HEK293T (cell line): ENCODE measurements at regions not wholly inside any gene's neighbourhood (a gene's known extent, or its start where the extent isn't known, plus 50 kb on each side); places are given as distances from the start of the nearest gene placed in this dataset.

Source experiments
- CTCF ChIA-PET: fragments of 350-600 bp; formaldehyde crosslinking; extraction: SDS; loops from one replicate; lab custom pipeline; 2021; ENCODE audit warnings: antibody characterized with exemption, inconsistent platforms; lab: Yijun Ruan, JAX
- POLR2A ChIA-PET: fragments of 350-600 bp; formaldehyde crosslinking; extraction: SDS; loops from one replicate; lab custom pipeline; 2020; ENCODE audit warnings: antibody characterized with exemption, inconsistent platforms; lab: Yijun Ruan, JAX
- DNase-seq: peaks from one replicate; pipeline ENCODE4 v3.0.0; 2012; ENCODE audit warnings: mixed read lengths; ENCODE audit errors: extremely low spot score
- ARNT ChIP-seq: fragments of 450-650 bp; IDR thresholded peaks from 2 replicates; pipeline ENCODE4 v1.6.1; 2017; ENCODE audit warnings: mild to moderate bottlenecking
- BHLHE40 ChIP-seq: fragments of 450-650 bp; IDR thresholded peaks from 2 replicates; pipeline ENCODE4 v1.6.1; 2016; ENCODE audit warnings: mild to moderate bottlenecking, moderate library complexity, borderline replicate concordance
- CTBP1 ChIP-seq: fragments of 450-650 bp; IDR thresholded peaks from 2 replicates; pipeline ENCODE4 v1.6.1; 2016; ENCODE audit warnings: borderline replicate concordance
- ELF4 ChIP-seq: fragments of 450-650 bp; IDR thresholded peaks from 2 replicates; pipeline ENCODE4 v1.6.1; 2017; ENCODE audit warnings: antibody characterized with exemption
- FOXA1 ChIP-seq: fragments of 450-650 bp; IDR thresholded peaks from 2 replicates; pipeline ENCODE4 v1.6.1; 2016; ENCODE audit warnings: mild to moderate bottlenecking
- FOXK2 ChIP-seq: fragments of 450-650 bp; IDR thresholded peaks from 2 replicates; pipeline ENCODE4 v1.6.1; 2016; ENCODE audit warnings: mild to moderate bottlenecking
- FOXM1 ChIP-seq: fragments of 450-650 bp; IDR thresholded peaks from 2 replicates; pipeline ENCODE4 v1.6.1; 2017; ENCODE audit warnings: mild to moderate bottlenecking, borderline replicate concordance
- HDGF ChIP-seq: fragments of 450-650 bp; IDR thresholded peaks from 2 replicates; pipeline ENCODE4 v1.6.1; 2017; ENCODE audit warnings: antibody characterized with exemption, borderline replicate concordance
- L3MBTL2 ChIP-seq: fragments of 450-650 bp; conservative IDR thresholded peaks from 2 replicates; pipeline ENCODE4 v1.6.1; 2016; ENCODE audit warnings: mild to moderate bottlenecking
- LEF1 ChIP-seq: fragments of 450-650 bp; IDR thresholded peaks from 2 replicates; pipeline ENCODE4 v1.6.1; 2017; ENCODE audit warnings: mild to moderate bottlenecking, borderline replicate concordance
- NFRKB ChIP-seq: fragments of 450-650 bp; IDR thresholded peaks from 2 replicates; pipeline ENCODE4 v1.6.1; 2016; ENCODE audit warnings: mild to moderate bottlenecking, moderate library complexity
- SP1 ChIP-seq: fragments of 450-650 bp; IDR thresholded peaks from 2 replicates; pipeline ENCODE4 v1.6.1; 2017
- SUZ12 ChIP-seq: fragments of 450-650 bp; IDR thresholded peaks from 2 replicates; pipeline ENCODE4 v1.6.1; 2016; ENCODE audit warnings: mild to moderate bottlenecking
- TARDBP ChIP-seq: fragments of 450-650 bp; IDR thresholded peaks from 2 replicates; pipeline ENCODE4 v1.6.1; 2016
- ZNF384 ChIP-seq: fragments of 450-650 bp; IDR thresholded peaks from 2 replicates; pipeline ENCODE4 v1.6.1; 2016
- TF ChIP-seq, protein P1 (sequence below): fragments of 450-650 bp; IDR thresholded peaks from 2 replicates; pipeline ENCODE4 v1.6.1; 2016

DNA sequence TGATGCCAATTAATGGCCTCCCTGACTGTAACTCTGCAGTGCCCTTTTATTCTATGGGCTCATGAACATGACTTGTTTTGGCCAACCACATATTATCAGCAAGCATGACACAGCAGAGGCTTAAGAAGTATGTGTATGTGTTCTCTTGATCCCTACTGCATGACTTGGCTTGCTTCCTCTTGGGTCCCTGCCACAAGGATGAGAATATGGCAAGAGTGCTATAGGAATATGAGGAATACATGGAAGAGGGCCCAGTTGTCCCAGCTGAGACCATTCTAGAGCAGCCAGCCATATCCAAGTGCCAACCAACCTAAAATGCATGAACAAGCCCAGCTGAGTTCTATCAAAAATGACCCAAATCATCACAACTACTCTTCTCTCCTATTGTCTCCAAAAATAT lies 576.7 kb upstream of the PCDH9 start:
- TF ChIP-seq, protein P1, sequence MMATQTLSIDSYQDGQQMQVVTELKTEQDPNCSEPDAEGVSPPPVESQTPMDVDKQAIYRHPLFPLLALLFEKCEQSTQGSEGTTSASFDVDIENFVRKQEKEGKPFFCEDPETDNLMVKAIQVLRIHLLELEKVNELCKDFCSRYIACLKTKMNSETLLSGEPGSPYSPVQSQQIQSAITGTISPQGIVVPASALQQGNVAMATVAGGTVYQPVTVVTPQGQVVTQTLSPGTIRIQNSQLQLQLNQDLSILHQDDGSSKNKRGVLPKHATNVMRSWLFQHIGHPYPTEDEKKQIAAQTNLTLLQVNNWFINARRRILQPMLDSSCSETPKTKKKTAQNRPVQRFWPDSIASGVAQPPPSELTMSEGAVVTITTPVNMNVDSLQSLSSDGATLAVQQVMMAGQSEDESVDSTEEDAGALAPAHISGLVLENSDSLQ, result no peak
- no peak for TF ChIP-seq CTBP1
- TF ChIP-seq FOXK2, result no peak
- no peak for TF ChIP-seq ZNF384
- TF ChIP-seq FOXA1, result no peak
- no peak for TF ChIP-seq BHLHE40
- TF ChIP-seq FOXM1, result no peak
- ChIA-PET CTCF (no interaction called here), POLR2A (no interaction called here)
- no peak for DNase-seq

- CTCF ChIA-PET, result interaction anchor here (1.5 kb wide), 1 partner anchor 15 kb away, joined by 6 read pairs; no protein-coding TSS in a partner anchor
- POLR2A ChIA-PET, result no interaction called here
- DNase-seq, result no peak
- TF ChIP-seq, protein P1, result peak; percentile 71
- no peak for TF ChIP-seq SP1
These were observed 573.0 kb upstream of the PCDH9 start for GRCh38 chr13:67803118-67803517.

- no peak for DNase-seq
- CTCF ChIA-PET, result no interaction called here
- TF ChIP-seq, protein P1, result no peak
- TF ChIP-seq NFRKB, result no peak
- no peak for TF ChIP-seq CTBP1
- TF ChIP-seq HDGF, result no peak
- no peak for TF ChIP-seq FOXM1
- TF ChIP-seq SUZ12, result no peak
- no peak for TF ChIP-seq BHLHE40
- TF ChIP-seq ARNT, result no peak
- TF ChIP-seq L3MBTL2, result no peak
- TF ChIP-seq TARDBP, result no peak
- no peak; the same call in 1 of the 2 replicates for TF ChIP-seq FOXA1
- no peak for TF ChIP-seq ZNF384
- no peak for TF ChIP-seq SP1
- TF ChIP-seq FOXK2, result no peak
- TF ChIP-seq LEF1, result no peak
- no peak for TF ChIP-seq ELF4
- POLR2A ChIA-PET, result no interaction called here
These were observed 562.1 kb upstream of the PCDH9 start for GRCh38 chr13:67792151-67792676.

GRCh38 chr13:67791047-67791446 lies 560.9 kb upstream of the PCDH9 start:
- TF ChIP-seq NFRKB (no peak), ZNF384 (no peak)
- no peak for DNase-seq
- ChIA-PET POLR2A (no interaction called here), CTCF (no interaction called here)

DNA sequence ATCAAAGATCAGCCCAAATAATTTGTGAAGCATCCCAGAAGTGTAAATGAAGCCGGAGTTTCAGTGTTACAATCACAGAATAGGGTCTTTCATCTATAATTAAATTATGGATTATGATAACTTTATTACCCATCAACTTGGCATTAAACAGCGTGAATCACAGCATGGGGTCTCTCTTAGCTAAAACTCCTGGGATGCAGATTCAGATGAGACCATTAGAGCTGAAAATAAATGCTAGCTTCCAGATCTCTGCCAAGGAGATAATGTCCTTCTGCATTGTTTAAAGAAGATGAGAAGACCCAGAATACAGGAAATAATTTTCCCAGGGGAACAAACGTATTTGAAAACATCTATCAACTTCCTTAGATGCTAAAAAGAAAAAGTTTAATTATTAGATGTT lies 546.0 kb upstream of the PCDH9 start:
- TF ChIP-seq LEF1 (no peak), FOXK2 (no peak), TARDBP (no peak), BHLHE40 (no peak), ELF4 (no peak), FOXA1 (no peak), SUZ12 (no peak), ARNT (no peak), ZNF384 (no peak), HDGF (no peak), FOXM1 (no peak; the same call in 1 of the 2 replicates)
- TF ChIP-seq, protein P1, result no peak
- ChIA-PET CTCF (no interaction called here), POLR2A (no interaction called here)
- no peak for DNase-seq

DNA sequence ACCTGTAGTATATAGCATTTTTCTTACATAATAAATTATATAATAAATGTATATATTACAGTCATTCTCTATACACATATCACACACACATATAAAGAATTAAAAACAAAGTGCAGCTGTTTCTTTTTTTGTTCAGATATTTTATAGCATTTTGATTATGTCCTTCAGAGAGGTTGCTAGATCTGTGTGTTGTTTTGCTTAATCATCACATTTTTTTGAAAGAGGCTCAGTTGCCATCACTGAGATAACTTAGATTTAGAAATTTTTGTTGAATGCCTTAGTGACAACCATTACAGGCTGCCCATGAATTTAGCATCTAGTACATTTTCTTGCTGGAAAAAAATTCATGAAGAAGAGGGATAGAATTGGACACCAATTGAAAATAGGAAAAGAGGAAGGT lies 545.2 kb upstream of the PCDH9 start:
- TF ChIP-seq SUZ12 (no peak), CTBP1 (no peak), ELF4 (no peak), NFRKB (no peak), LEF1 (no peak), FOXM1 (no peak), FOXK2 (no peak), SP1 (no peak), BHLHE40 (no peak), L3MBTL2 (no peak), ZNF384 (no peak), TARDBP (no peak), HDGF (no peak)
- TF ChIP-seq, protein P1, result no peak
- CTCF ChIA-PET, result no interaction called here
- POLR2A ChIA-PET, result no interaction called here
- DNase-seq, result no peak
